GM19395 (cell line): ENCODE measurements at regions not wholly inside any gene's neighbourhood (a gene's known extent, or its start where the extent isn't known, plus 50 kb on each side); places are given as distances from the start of the nearest gene placed in this dataset.
"Not testable (repeated sequence)": the region's sequence is repeated elsewhere in the genome, so short reads cannot be mapped to it uniquely, and the experiment has no call there.

Source experiments
- ATAC-seq: cut with Tn5 transposase; IDR thresholded peaks from one replicate; pipeline ENCODE4 v1.9.1; 2021; ENCODE audit warnings: mild to moderate bottlenecking, moderate library complexity; ENCODE audit not compliant: unreplicated experiment

GRCh38 chr13:111610081-111610480, 289.6 kb downstream of the TEX29 start:
- ATAC-seq, result no peak

GRCh38 chr13:111610879-111611278, 290.4 kb downstream of the TEX29 start:
- ATAC-seq, result no peak

DNA sequence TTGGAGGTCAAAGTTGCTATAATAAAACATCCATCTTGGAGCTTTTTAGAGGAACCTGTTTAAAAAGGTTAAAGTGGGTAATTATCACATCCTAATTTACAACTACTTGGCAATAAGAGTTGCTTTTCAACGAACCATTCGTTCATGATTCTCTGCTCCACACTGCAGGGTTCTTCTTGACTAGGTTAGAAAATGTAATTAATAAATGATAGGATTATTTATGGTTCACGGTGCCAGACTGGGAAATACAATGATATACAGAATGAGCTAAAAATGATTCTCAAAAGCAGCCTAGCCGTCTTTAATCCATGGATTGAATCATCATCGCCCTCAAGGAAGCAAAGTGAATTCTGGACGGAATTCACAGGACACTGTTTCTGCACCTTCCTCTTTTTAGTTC, 291.2 kb downstream of the TEX29 start:
- no peak for ATAC-seq

- ATAC-seq, result no peak
Measured at GRCh38 chr13:111612886-111613285, 292.4 kb downstream of the TEX29 start.

GRCh38 chr13:111614009-111614408, 293.6 kb downstream of the TEX29 start:
- no peak for ATAC-seq

- no peak for ATAC-seq
Measured at GRCh38 chr13:111614613-111615012, 294.2 kb downstream of the TEX29 start.

- ATAC-seq, result no peak
Measured at GRCh38 chr13:111616203-111616602, 295.8 kb downstream of the TEX29 start.

- no peak for ATAC-seq
Measured at GRCh38 chr13:111620166-111620565, 299.7 kb downstream of the TEX29 start.

GRCh38 chr13:111620586-111620985, 300.1 kb downstream of the TEX29 start:
- ATAC-seq, result no peak

DNA sequence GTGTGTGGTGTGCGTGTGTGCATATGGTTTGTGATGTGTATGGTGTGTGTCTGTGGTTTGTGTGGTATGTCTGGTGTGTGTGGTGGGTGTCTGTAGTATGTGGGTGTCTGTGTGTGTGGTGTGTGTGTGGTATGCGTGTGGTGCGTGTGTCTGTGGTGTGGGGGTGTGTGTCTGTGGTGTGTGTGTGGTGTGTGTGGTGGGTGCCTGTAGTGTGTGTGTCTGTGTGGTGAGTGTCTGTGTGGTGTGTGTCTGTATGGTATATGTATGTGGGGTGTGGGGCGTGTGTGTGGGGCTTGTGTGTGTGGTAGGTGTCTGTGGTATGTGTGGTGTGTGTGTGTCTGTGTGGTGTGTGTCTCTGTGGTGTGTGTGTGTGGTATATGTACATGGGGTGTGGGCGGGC, 300.7 kb downstream of the TEX29 start:
- ATAC-seq, result no peak

DNA sequence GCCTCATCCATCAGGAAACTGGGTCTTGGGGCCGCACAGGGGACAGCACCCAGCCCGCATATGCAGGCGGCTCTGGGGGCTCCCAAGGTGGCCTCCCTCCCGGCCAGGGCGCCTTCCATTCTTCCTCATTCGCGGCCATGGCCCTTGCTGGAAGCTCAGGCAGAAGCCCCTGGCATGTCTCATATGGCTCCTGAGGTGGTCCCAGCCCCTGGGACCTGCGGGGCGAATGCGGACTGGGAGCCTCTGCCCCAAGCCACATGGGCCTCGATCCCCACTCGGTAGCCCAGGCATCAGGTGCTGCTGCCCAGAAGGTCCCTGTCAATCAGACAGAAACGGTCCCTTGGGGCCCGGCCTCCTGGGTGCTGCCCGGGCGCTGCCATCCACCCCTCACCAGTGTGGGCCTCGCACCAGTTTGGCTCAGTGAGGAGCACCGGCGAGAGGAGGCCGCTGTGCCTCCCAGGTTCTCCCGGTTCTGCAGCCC, 301.6 kb downstream of the TEX29 start:
- ATAC-seq, result no peak

DNA sequence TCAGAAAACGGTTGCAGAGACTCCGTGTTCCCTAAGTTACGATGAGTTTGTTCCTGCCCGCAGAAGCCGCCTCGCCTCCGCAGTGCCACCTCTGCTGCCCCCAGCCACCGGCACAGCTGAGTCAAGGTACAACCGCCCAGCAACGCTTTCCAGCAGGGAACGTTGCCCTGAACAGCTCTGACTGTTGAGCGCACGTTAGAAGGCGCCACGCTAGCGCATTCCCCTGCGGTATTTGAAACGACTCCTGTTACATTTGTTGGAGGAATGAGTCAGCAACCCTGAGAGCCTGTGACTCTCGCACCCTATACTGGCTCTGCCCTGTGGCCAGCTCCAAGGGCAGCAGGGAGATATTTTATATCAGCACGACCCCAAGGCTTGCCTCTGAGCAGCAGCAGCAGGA, 302.8 kb downstream of the TEX29 start:
- no peak for ATAC-seq

DNA sequence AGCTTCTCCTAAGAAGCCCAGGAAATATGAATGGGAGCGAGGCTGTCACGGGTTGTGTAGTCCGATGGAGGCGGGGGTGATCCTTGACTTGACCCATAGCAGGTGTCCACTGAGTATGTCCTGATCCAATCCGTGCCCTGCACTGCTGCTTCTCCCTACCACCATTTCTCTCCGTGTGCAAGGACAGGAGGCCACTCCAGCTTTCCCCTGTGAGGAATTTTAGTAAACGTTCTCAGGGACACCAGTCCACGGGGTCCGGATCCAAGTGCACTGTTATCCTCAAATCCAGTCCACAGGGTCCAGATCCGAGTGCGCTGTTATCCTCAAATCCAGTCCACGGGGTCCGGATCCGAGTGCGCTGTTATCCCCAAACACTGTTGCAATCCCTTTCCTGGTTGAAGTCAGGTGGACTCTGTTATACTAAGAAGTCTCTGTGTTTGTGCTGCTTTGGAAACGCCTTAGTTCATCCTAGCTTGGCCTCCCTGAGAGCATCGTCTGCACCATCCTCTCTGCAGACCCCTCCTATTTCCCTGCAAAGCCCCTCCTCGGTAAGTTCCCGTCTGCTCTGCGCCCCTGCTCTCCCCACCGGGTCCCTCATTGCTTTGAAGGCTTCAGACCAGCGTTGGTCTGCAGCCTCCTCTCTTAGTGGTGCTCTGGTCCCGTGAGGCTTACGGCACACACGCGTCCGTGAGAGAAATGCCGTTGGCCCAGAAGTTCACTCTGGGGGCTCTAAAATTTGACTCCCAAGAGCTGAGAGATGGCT, 303.5 kb downstream of the TEX29 start:
- no peak for ATAC-seq

- no peak for ATAC-seq
Measured at GRCh38 chr13:111625526-111626315, 305.3 kb downstream of the TEX29 start.

DNA sequence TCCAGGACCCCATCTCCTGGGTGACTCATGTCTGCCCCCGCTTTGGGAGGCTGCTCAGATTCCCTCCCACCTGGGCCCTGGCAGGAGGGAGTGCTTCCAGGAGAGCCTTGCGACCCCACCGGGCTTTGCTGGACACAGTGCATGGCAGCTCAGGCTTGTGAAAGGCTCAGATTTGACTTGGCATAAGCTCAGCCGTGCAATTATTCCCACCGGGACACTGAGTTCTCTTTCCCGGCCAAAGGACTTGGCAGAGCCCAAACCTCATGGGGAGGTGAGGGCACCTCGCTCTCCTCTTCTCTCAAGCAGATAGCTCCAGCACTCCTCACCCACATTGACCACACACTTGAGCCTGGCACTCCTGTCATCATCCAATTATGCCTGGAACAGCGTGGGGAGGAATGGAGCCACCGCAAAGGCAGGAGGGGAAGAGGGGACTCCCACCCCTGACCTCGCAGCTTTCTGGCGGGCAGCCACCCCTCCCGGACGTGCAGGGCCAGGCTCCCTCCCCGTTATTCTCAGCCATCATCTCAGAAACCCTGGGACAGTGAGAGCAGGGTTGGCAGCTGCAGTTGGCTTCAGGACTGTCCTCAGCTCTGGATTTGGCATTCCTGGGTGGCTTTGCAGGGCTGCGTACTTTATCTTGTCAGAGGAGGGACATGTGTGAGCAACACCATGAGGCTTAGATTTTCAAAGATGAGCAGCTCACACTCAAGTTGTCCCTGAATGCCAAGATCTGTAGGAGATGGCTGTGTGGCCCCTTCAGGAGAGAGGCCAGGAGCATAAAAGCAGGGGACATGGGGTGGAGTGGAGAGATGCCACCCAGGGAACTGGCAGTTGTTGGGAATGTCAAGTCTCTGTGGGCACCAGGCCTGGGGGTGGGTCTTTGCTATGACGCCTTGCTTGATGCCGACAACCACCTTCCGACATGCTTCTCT, 306.2 kb downstream of the TEX29 start:
- no peak for ATAC-seq

GRCh38 chr13:111627596-111627995, 307.2 kb downstream of the TEX29 start:
- ATAC-seq, result no peak

DNA sequence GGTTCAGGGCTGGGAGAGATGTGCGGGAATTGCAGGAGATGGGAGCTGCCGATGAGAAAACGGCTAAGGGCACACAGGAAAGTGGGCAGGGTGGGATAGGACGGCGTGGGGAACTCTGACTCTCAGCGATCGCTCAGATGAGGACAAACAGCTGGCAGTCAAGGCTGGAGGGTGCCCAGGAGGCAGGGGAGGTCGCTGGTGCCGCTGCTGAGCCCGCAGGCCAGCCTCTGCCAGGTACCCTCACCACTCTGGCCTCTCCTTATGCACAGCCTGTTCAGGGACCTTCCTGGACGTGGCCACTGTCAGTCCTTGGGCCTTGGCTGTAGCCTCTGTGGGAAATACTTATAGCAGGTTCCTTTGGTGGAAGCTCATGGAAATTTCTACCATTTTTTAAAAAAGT, 308.6 kb downstream of the TEX29 start:
- ATAC-seq, result no peak

DNA sequence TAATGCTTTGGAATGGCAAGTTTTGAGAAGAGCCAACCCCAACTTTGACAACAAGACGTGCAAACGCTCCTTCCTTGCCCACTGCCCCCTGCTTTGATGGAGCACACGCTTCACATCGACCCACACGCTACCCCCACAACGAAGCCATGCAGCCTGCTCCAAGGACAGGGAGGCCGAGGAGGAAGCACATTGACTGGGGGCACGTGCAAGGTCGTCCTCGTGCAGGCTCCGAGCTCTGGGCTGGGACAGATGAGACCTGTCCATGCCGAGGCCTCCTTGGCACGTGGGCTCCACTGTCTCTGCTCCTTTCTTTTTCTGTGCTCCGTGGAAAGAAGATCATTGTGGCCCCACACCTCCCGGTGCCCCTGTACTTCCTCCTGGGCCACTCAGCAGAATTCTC, 309.0 kb downstream of the TEX29 start:
- no peak for ATAC-seq

DNA sequence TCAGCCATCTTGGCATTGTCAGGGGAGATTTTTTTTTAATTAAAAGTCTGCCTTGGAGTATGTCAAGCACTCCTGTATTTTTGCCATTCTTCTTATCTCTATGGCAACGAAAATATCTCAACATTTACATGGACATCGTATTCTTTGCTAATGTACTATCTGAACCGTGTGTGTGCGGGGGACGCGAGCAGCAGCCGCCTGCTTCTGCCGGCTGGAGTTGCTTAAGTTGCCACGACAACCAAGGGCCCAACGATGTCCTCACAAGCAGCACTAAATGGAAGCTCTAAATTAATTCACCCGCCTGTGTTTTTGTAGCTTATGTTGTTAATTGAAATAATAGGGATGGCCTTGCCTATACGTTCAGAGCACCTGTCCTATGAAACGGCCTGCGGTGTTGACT, 309.5 kb downstream of the TEX29 start:
- ATAC-seq, result no peak

DNA sequence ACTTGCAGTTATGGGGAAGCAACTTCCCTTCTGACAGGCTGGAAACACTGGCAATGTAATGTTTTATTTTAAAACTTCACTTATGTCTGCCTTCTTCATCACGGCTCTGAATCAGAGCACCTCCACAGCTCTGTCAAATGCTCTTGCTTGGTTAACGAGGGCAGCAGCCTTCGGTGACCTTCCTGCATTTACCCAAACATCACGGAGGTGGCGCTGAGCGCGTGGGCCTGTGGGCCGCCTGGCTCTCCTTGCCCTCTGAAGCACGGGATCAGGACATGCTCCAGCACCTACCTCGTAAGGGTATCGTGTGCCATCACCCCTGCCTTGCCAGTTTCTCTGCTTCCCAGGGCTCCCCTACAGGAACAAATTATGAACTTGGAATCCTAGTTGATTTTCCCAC, 310.0 kb downstream of the TEX29 start:
- ATAC-seq, result no peak

GRCh38 chr13:111631271-111631670, 310.8 kb downstream of the TEX29 start:
- ATAC-seq, result not testable (repeated sequence)
